ENCODE measurements at regions not wholly inside any gene's neighbourhood (a gene's known extent, or its start where the extent isn't known, plus 50 kb on each side); places are given as distances from the start of the nearest gene placed in this dataset.

DNA sequence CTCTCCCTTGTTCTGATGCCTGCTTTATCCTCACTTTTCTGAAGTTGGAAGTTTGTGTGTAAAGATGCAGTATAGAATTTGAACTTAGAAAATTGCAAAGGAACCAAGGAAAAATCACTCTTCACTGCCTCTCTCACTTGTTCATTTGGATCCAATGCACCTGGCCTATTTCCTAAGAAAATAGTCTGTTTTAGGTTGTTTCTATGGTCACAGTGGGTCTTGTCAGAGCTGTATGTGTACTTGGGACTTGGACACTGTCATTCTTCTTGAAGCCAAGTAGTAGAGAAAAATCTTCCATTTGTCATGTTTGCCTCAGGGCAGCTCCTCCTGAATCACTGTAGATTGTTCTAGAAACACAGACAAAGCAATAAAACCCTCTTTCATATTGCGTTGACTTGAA lies 80.3 kb upstream of the SESTD1 start:
- H3K9me3 ChIP-seq (ENCODE audit: control insufficient read depth, low read length), result no peaks in the 10 kb centered on the region
- no peak for DNase-seq
- H3K27ac ChIP-seq (ENCODE audit: low read depth, low read length), result no peak overlapping the region
- no peaks in the 10 kb centered on the region for H3K36me3 ChIP-seq (ENCODE audit: control insufficient read depth, insufficient read depth, low read length)
- H3K4me3 ChIP-seq (ENCODE audit: low read length), result no peak overlapping the region
- H3K4me1 Mint-ChIP-seq, result peaks cover 14% of the 10 kb centered on the region
- H3K4me3 Mint-ChIP-seq, result no peak overlapping the region
- 94 to 100% methylated on average over 1 of the region's 1 CpG for WGBS, 2 experiments (ENCODE audit: insufficient coverage in 1 of 2, insufficient read length in 1 of 2)
- H3K9ac ChIP-seq (ENCODE audit: extremely low read depth, low read length, poor library complexity, severe bottlenecking), result no peak overlapping the region
- no peaks in the 10 kb centered on the region for H3K36me3 Mint-ChIP-seq (ENCODE audit: low read depth)
- no peaks in the 10 kb centered on the region for H3K27me3 ChIP-seq (ENCODE audit: control insufficient read depth, insufficient read depth, low read length, poor library complexity, severe bottlenecking)
- H3K4me1 ChIP-seq (ENCODE audit: control insufficient read depth, insufficient read depth, low read length), result no peaks in the 10 kb centered on the region
- H3K9me3 Mint-ChIP-seq, result no peaks in the 10 kb centered on the region
- no peaks in the 10 kb centered on the region for H3K27me3 Mint-ChIP-seq (ENCODE audit: insufficient read depth)
- TF ChIP-seq, protein P1, sequence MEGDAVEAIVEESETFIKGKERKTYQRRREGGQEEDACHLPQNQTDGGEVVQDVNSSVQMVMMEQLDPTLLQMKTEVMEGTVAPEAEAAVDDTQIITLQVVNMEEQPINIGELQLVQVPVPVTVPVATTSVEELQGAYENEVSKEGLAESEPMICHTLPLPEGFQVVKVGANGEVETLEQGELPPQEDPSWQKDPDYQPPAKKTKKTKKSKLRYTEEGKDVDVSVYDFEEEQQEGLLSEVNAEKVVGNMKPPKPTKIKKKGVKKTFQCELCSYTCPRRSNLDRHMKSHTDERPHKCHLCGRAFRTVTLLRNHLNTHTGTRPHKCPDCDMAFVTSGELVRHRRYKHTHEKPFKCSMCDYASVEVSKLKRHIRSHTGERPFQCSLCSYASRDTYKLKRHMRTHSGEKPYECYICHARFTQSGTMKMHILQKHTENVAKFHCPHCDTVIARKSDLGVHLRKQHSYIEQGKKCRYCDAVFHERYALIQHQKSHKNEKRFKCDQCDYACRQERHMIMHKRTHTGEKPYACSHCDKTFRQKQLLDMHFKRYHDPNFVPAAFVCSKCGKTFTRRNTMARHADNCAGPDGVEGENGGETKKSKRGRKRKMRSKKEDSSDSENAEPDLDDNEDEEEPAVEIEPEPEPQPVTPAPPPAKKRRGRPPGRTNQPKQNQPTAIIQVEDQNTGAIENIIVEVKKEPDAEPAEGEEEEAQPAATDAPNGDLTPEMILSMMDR (conservative IDR thresholded peaks at IDR 0.05), result no peak
- H3K27ac Mint-ChIP-seq, result peak overlapping the region; percentile 67

GRCh38 chr2:179344280-179344964 lies 79.8 kb upstream of the SESTD1 start:
- no peaks in the 10 kb centered on the region for H3K4me1 ChIP-seq (ENCODE audit: control insufficient read depth, insufficient read depth, low read length)
- H3K4me3 Mint-ChIP-seq, result no peak overlapping the region
- H3K27ac ChIP-seq (ENCODE audit: low read depth, low read length), result no peak overlapping the region
- H3K27me3 ChIP-seq (ENCODE audit: control insufficient read depth, insufficient read depth, low read length, poor library complexity, severe bottlenecking), result no peaks in the 10 kb centered on the region
- TF ChIP-seq, protein P1 (conservative IDR thresholded peaks at IDR 0.05), result no peak
- H3K4me1 Mint-ChIP-seq, result peaks cover 14% of the 10 kb centered on the region
- H3K27me3 Mint-ChIP-seq (ENCODE audit: insufficient read depth), result no peaks in the 10 kb centered on the region
- 85 to 100% methylated on average over 1 to 4 of the region's 4 CpGs for WGBS, 2 experiments (ENCODE audit: insufficient coverage in 1 of 2, insufficient read length in 1 of 2)
- no peaks in the 10 kb centered on the region for H3K9me3 ChIP-seq (ENCODE audit: control insufficient read depth, low read length)
- H3K27ac Mint-ChIP-seq, result peak overlapping the region; percentile 67
- no peaks in the 10 kb centered on the region for H3K36me3 Mint-ChIP-seq (ENCODE audit: low read depth)
- H3K9me3 Mint-ChIP-seq, result no peaks in the 10 kb centered on the region
- H3K36me3 ChIP-seq (ENCODE audit: control insufficient read depth, insufficient read depth, low read length), result no peaks in the 10 kb centered on the region
- no peak for DNase-seq
- no peak overlapping the region for H3K9ac ChIP-seq (ENCODE audit: extremely low read depth, low read length, poor library complexity, severe bottlenecking)
- no peak overlapping the region for H3K4me3 ChIP-seq (ENCODE audit: low read length)

- Histone ChIP-seq H3K4me1 (ENCODE audit: control insufficient read depth, insufficient read depth, low read length) (no peaks in the 10 kb centered on the region), H3K27me3 (ENCODE audit: control insufficient read depth, insufficient read depth, low read length, poor library complexity, severe bottlenecking) (no peaks in the 10 kb centered on the region), H3K36me3 (ENCODE audit: control insufficient read depth, insufficient read depth, low read length) (no peaks in the 10 kb centered on the region), H3K9me3 (ENCODE audit: control insufficient read depth, low read length) (no peaks in the 10 kb centered on the region), H3K27ac (ENCODE audit: low read depth, low read length) (no peak overlapping the region), H3K4me3 (ENCODE audit: low read length) (no peak overlapping the region), H3K9ac (ENCODE audit: extremely low read depth, low read length, poor library complexity, severe bottlenecking) (no peak overlapping the region)
- Mint-ChIP-seq H3K27ac (no peak overlapping the region), H3K4me1 (peaks cover 14% of the 10 kb centered on the region), H3K27me3 (ENCODE audit: insufficient read depth) (no peaks in the 10 kb centered on the region), H3K36me3 (ENCODE audit: low read depth) (no peaks in the 10 kb centered on the region), H3K4me3 (no peak overlapping the region), H3K9me3 (no peaks in the 10 kb centered on the region)
- TF ChIP-seq, protein P1 (conservative IDR thresholded peaks at IDR 0.05), result no peak
- DNase-seq, result no peak
These were observed 79.3 kb upstream of the SESTD1 start for GRCh38 chr2:179343945-179344279.

Measured in endodermal cell (in vitro differentiated cells).